ENCODE measurements at regions not wholly inside any gene's neighbourhood (a gene's known extent, or its start where the extent isn't known, plus 50 kb on each side); places are given as distances from the start of the nearest gene placed in this dataset.

GRCh38 chr1:185574139-185574875, 159.9 kb upstream of the HMCN1 start:
- DNase-seq = no peak

DNA sequence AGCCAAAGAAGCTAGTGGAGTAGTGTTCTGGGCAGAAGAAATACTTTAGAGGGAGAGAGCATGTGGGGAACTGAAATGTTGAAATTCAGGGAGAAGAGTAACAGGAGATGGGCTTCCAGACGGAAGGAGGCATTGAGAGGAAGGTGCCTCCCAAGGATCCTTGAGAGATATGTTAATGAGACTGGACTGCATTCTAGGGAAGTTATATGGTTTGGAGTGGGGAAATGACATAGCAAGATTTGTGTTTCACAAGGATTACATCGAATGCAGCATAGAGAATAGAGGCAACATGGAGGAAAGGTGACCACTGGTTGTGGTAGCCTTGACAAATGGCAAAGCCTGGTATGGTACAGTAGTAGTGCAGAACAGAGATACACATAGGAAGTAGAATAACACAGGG, 160.5 kb upstream of the HMCN1 start:
- no peak for DNase-seq

GRCh38 chr1:185573162-185573561, 161.0 kb upstream of the HMCN1 start:
- DNase-seq = no peak

DNA sequence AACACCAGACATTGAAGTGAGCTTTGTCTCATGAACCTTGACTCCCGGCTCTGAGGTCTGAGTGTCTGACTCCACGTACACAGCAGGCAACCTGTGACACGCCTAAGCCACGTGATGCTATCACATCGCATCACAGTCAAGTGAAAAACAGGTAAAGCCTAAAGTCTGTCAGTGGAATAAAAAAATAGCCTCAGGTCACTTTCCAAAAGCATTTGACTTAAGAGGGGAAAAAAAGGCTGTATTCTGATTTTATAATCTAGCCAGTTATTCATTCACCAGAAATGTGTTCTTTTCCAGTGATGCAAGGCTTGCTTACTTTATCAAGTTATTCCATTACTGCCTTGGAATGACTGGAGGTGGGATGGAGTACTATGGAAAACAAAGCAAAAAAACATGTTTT, 163.2 kb upstream of the HMCN1 start:
- DNase-seq = no peak

DNA sequence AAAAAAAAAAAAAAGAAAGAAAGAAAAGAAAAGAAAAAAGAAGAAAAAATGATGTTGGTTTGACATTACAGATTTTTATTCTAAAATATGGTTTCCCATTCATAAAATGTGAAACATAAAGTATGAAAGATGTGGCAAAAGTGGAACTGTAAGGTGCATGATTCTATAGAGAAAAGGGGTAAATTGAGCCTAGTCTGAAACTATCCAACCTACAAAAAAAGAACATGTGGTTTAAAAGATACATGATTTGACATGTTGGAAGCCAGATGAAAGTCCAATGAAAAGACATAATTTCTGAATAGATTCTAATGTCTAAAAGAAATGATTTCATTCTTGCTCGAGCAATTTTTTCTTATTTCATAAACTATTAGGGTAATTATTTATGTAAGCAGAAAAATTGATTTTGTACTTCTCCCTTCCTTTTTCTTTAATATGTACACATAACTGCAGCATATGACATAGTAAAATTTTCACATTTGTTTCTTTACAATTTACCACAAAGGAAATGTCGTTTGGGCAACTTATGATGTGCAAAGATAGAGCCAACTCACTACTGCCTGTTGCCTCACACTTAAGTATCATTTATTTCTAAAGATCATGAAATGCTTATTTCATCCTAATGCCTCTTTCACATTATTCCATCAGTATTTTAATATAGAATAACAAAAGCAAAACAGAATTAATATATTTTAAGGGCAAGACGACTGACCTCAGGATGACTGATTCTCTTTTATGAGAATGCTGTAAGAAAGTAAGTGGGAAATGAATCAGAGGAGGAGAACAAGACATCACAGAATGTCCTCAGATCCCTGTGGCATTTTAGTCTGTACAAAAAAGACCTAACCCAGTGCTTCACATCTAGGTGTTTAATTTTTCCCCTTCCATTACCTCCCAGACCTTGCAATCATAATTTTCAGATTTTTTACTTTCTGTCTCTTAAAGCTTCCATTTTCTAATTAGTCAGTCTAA, 165.8 kb upstream of the HMCN1 start:
- DNase-seq = no peak

DNA sequence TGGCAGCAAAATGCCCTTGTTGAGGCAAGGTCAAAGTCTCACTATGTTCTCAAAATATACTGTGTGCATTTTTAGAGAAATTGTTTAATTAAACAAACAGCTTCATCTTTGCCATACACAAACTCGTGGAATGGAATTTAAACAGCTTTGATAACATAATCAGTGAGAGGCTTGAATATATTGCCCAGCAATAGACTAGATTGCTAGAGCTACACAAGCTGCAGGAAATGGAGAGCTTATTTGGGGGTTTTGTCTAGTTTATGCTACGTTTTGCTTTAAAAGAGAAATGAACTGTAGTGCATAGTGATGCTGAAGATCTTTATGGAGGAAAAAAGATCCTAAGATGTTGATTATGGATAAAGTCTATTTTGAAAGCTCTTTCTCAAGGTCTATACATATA, 166.8 kb upstream of the HMCN1 start:
- no peak for DNase-seq

- no peak for DNase-seq
Measured at GRCh38 chr1:185566995-185567394, 167.2 kb upstream of the HMCN1 start.

- DNase-seq = no peak
Measured at GRCh38 chr1:185565302-185565701, 168.9 kb upstream of the HMCN1 start.

- no peak for DNase-seq
Measured at GRCh38 chr1:185564816-185565215, 169.4 kb upstream of the HMCN1 start.

DNA sequence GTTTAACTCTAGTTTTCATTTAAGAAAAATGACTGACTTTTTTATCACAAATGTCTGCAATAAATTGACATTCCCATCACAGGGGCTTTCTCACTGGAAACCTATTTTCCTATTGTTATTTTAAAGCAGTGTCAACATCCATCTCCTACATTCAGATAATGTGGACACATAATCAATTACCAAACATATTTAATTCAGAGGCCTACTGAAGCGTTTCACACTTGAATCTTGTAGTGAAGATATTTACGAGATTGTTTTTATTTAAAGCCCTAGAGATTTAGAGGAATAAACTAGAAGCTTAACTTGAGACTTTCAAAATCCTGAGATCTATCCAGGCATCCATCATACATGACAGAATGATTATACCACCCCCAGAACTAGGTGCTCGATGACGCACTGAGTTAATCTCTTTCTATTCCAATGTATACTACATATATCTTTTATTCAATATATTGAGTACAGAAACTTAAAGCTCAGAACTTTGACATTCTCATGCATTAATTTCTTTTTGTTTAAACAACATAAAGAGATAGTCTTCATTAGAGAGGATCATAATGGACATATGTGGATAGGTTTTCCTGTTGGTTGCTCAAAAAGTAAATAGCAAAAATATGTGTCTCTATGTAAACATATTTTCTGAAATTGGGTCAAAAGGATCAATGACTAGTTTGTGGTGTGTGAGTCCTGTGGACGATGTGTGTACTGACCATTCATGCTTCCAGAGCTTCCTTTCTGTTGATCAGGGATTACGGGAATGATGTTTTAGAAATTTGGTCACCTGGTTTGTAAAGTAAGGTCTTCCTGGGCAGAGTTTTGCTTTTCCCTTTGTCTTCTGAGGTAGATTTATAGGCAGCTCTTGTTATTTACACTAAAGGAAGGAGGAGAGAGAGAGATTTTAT, 171.5 kb upstream of the HMCN1 start:
- no peak for DNase-seq

DNA sequence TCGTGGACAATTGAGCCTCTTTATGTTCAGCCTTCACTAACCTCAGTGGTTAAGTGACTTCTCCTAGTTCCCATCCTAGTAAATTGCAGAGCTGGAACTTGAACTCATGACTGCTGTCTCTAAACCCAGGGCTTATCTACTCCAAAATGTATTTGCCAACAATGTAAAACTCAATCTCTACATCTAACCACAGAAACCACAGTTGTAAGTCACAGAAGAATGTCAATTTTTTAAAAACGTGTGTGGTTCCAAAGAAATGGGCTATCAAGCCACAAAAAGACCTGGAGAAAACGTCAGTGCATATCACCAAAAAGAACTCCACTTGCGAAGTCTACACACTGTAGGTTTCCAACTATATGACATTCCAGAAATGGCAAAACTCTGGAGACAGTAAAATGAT, 172.6 kb upstream of the HMCN1 start:
- no peak for DNase-seq

DNA sequence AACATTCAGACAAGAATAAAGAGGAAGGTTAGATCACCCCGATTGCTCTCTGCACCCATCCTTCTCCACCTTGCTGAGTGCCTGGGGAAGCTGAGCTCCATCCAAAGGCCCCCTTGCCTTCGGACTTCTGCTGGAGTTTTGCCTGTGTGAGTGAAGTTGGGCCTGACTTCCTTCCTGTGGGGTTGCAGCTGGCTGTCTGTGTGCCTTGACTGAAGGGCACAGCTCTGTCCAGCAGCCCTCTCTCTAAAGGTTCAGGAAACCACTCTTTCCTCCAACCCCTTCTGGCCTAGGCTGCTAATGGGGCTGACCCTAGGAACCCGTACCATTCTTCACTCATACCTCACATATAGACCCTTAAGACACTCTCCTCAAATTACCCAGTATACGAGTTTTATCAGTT, 173.4 kb upstream of the HMCN1 start:
- no peak for DNase-seq

GRCh38 chr1:185559684-185560331, 174.4 kb upstream of the HMCN1 start:
- no peak for DNase-seq

- no peak for DNase-seq
Measured at GRCh38 chr1:185559151-185559550, 175.0 kb upstream of the HMCN1 start.

- DNase-seq = no peak
Measured at GRCh38 chr1:185556561-185556960, 177.6 kb upstream of the HMCN1 start.

- DNase-seq = no peak
Measured at GRCh38 chr1:185555743-185556142, 178.4 kb upstream of the HMCN1 start.

DNA sequence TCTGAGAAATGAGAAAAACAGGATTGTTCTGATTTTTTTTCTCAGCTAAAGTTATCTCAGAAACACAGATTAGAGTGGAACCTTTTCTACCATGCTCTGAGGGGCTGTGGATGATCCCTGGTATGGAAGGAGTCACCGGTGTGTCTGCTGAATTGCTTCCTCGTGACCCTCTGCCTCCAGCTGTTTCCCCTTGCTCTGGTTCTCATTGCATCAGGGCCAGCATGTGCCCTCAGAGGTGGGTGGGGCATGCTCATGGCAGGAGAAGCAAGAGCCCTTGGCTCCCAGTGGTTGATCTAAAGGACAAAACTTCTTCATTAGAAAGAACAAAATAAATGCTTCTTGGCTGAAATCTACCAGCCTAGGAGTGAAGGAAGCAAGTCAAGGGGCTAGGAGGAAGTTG, 183.2 kb upstream of the HMCN1 start:
- DNase-seq = no peak

DNA sequence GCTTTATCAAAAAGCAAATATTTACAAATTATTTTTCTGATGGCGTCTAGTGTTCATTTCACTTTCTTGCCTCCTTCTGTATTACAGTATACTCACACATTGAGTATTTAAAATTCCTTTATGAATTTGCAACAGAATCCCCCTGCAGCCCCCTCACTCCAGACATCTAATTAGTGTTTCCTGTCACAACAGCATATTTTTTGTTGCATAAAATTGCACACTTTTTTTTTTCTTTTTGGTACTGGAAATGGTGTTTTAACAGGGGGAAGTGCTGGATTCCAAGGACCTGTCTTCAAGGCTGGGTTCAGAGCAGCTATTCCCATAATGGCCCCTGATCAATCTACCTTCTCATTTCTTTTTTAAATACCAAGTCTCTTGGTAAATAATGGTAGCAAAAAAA, 184.3 kb upstream of the HMCN1 start:
- DNase-seq = no peak

GRCh38 chr1:185546029-185546428, 188.2 kb upstream of the HMCN1 start:
- no peak for DNase-seq

GRCh38 chr1:185541871-185542301, 192.3 kb upstream of the HMCN1 start:
- no peak for DNase-seq

- no peak for DNase-seq
Measured at GRCh38 chr1:185540295-185540694, 193.9 kb upstream of the HMCN1 start.

DNA sequence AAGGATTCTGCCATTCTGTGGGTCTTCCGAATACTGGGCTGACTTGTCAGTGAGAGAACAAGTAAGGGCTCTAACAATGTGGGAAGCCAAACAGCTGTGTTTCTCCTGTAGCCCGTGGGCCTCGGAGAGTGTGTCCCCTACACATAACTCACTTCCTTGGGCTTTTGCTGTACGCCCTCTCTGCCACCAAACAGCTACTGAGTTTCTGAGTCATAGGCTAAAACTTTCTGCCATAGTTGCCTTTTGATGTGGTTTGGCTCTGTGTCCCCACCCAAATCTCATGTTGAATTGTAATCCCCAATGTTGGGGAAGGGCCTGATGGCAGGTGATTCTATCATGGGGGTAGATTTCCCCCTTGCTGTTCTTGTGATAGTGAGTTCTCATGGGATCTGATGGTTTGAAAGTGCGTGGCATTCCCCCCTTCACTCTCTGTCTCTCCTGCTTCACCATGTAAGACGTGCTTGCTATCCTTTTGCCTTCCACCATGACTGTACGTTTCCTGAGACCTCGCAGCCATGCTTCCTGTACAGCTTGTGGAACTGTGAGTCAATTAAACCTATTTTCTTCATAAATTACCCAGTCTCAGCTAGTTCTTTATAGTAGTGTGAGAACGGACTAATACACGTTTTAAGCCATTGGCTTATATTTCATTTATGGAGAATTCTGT, 194.8 kb upstream of the HMCN1 start:
- no peak for DNase-seq
